Ramos (cell line): ENCODE measurements at regions not wholly inside any gene's neighbourhood (a gene's known extent, or its start where the extent isn't known, plus 50 kb on each side); places are given as distances from the start of the nearest gene placed in this dataset.
"Not testable (repeated sequence)": the region's sequence is repeated elsewhere in the genome, so short reads cannot be mapped to it uniquely, and the experiment has no call there.

Experiments
- in situ Hi-C: fragments of 300-500 bp; cut with MboI; formaldehyde crosslinking; loops from one replicate; pipeline ENCODE4 v1.14.3; 2022; ENCODE audit warnings: low sequenced_read_pairs; ENCODE audit not compliant: unreplicated experiment

GRCh38 chr14:53858345-53858684, 98.3 kb downstream of the BMP4 start:
- in situ Hi-C loops: no loop called here

- in situ Hi-C loops: no loop called here
These were observed 98.8 kb downstream of the BMP4 start for GRCh38 chr14:53857625-53858344.

- in situ Hi-C loops: no loop called here
These were observed 101.1 kb downstream of the BMP4 start for GRCh38 chr14:53855574-53855973.

GRCh38 chr14:53855127-53855526, 101.5 kb downstream of the BMP4 start:
- in situ Hi-C loops: no loop called here

- in situ Hi-C loops: no loop called here
These were observed 105.1 kb downstream of the BMP4 start for GRCh38 chr14:53851394-53852090.

GRCh38 chr14:53850714-53851296, 105.8 kb downstream of the BMP4 start:
- in situ Hi-C loops: no loop called here

- in situ Hi-C loops: no loop called here
These were observed 107.1 kb downstream of the BMP4 start for GRCh38 chr14:53849549-53849948.

- in situ Hi-C loops: no loop called here
These were observed 107.8 kb downstream of the BMP4 start for GRCh38 chr14:53848854-53849253.

GRCh38 chr14:53847881-53848280, 108.7 kb downstream of the BMP4 start:
- in situ Hi-C loops: no loop called here

- in situ Hi-C loops: no loop called here
These were observed 109.6 kb downstream of the BMP4 start for GRCh38 chr14:53847057-53847456.

- in situ Hi-C loops: no loop called here
These were observed 110.6 kb downstream of the BMP4 start for GRCh38 chr14:53845813-53846693.

- in situ Hi-C loops: no loop called here
These were observed 113.7 kb downstream of the BMP4 start for GRCh38 chr14:53842938-53843337.

- in situ Hi-C loops: no loop called here
These were observed 115.2 kb downstream of the BMP4 start for GRCh38 chr14:53841109-53842099.

GRCh38 chr14:53840444-53840843, 116.2 kb downstream of the BMP4 start:
- in situ Hi-C loops: no loop called here

GRCh38 chr14:53838374-53838773, 118.3 kb downstream of the BMP4 start:
- in situ Hi-C loops: no loop called here

- in situ Hi-C loops: not testable (repeated sequence)
These were observed 119.0 kb downstream of the BMP4 start for GRCh38 chr14:53837656-53838055.

GRCh38 chr14:53836551-53836950, 120.1 kb downstream of the BMP4 start:
- in situ Hi-C loops: no loop called here

GRCh38 chr14:53828820-53829219, 127.8 kb downstream of the BMP4 start:
- in situ Hi-C loops: no loop called here

- in situ Hi-C loops: no loop called here
These were observed 132.6 kb downstream of the BMP4 start for GRCh38 chr14:53824061-53824460.

- in situ Hi-C loops: no loop called here
These were observed 142.2 kb downstream of the BMP4 start for GRCh38 chr14:53814392-53814791.
